ENCODE measurements at regions not wholly inside any gene's neighbourhood (a gene's known extent, or its start where the extent isn't known, plus 50 kb on each side); places are given as distances from the start of the nearest gene placed in this dataset.

GRCh38 chr3:80043226-80043625, 275.4 kb upstream of the ROBO1 start:
- no peaks in the 10 kb centered on the region for H3K27me3 ChIP-seq (replicated peaks; ENCODE audit: insufficient read depth)
- no peaks in the 10 kb centered on the region for H3K36me3 ChIP-seq
- intact Hi-C loops (cut with DNase I), result no loop called here
- H3K4me1 ChIP-seq (replicated peaks), result no peaks in the 10 kb centered on the region
- no peak overlapping the region for H3K4me3 ChIP-seq
- DNase-seq (ENCODE audit: low spot score), result no peak
- no peak for TF ChIP-seq POLR2A (IDR thresholded peaks at IDR 0.05)
- 75% methylated on average over 4 of the region's 4 CpGs for WGBS
- no peak overlapping the region for H3K27ac ChIP-seq
- no peaks in the 10 kb centered on the region for H3K9me3 ChIP-seq

- Histone ChIP-seq H3K9me3 (no peaks in the 10 kb centered on the region), H3K4me3 (no peak overlapping the region), H3K4me1 (replicated peaks) (no peaks in the 10 kb centered on the region), H3K36me3 (no peaks in the 10 kb centered on the region), H3K27ac (no peak overlapping the region), H3K27me3 (replicated peaks; ENCODE audit: insufficient read depth) (no peaks in the 10 kb centered on the region)
- no peak for DNase-seq (ENCODE audit: low spot score)
- 28% methylated on average over 2 of the region's 2 CpGs for WGBS
- intact Hi-C loops (cut with DNase I), result no loop called here
- TF ChIP-seq POLR2A (IDR thresholded peaks at IDR 0.05), result no peak
- TF ChIP-seq CTCF (IDR thresholded peaks at IDR 0.05), result no peak
- no peak for TF ChIP-seq POLR2AphosphoS5 (IDR thresholded peaks at IDR 0.05)
Measured at GRCh38 chr3:80040067-80040466, 272.3 kb upstream of the ROBO1 start.

DNA sequence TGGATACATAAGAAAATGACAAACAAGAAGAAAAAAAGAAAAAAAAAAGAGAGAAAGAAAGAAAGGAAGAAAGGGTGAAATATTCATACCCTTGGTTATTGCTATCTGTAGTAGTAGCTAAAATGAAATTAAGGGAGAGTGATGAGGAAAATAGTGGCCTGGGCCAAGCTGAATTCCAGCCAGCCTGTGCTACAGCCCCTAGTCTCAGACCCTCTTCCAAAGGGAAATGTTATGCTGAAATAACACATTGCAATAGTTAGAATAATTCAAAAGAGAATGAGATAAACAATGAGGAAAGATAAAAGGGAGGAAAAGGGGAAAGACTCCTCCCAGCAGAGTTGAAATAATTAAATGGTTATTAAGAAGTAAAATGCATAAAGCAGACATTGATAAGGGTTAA, 268.4 kb upstream of the ROBO1 start:
- Histone ChIP-seq H3K36me3 (no peaks in the 10 kb centered on the region), H3K27ac (no peak overlapping the region), H3K9me3 (no peaks in the 10 kb centered on the region), H3K4me1 (replicated peaks) (no peaks in the 10 kb centered on the region), H3K4me3 (no peak overlapping the region), H3K27me3 (replicated peaks; ENCODE audit: insufficient read depth) (no peaks in the 10 kb centered on the region)
- TF ChIP-seq POLR2AphosphoS5 (IDR thresholded peaks at IDR 0.05) (no peak), CTCF (IDR thresholded peaks at IDR 0.05) (no peak)
- intact Hi-C loops (cut with DNase I), result no loop called here
- no peak for DNase-seq (ENCODE audit: low spot score)

- intact Hi-C loops (cut with DNase I), result no loop called here
- TF ChIP-seq CTCF (IDR thresholded peaks at IDR 0.05), result no peak
- TF ChIP-seq POLR2A (IDR thresholded peaks at IDR 0.05), result no peak
- TF ChIP-seq POLR2AphosphoS5 (IDR thresholded peaks at IDR 0.05), result no peak
- H3K27ac ChIP-seq, result no peak overlapping the region
- H3K27me3 ChIP-seq (replicated peaks; ENCODE audit: insufficient read depth), result no peaks in the 10 kb centered on the region
- no peaks in the 10 kb centered on the region for H3K4me1 ChIP-seq (replicated peaks)
- no peaks in the 10 kb centered on the region for H3K36me3 ChIP-seq
- 92% methylated on average over 7 of the region's 7 CpGs for WGBS
- no peaks in the 10 kb centered on the region for H3K9me3 ChIP-seq
- H3K4me3 ChIP-seq, result no peak overlapping the region
- no peak for DNase-seq (ENCODE audit: low spot score)
Measured at GRCh38 chr3:80035021-80035420, 267.2 kb upstream of the ROBO1 start.

GRCh38 chr3:80023010-80023409, 255.2 kb upstream of the ROBO1 start:
- Histone ChIP-seq H3K4me1 (replicated peaks) (no peaks in the 10 kb centered on the region), H3K36me3 (no peaks in the 10 kb centered on the region), H3K4me3 (no peak overlapping the region), H3K27me3 (replicated peaks; ENCODE audit: insufficient read depth) (no peaks in the 10 kb centered on the region), H3K9me3 (no peaks in the 10 kb centered on the region), H3K27ac (no peak overlapping the region)
- no peak for DNase-seq (ENCODE audit: low spot score)
- TF ChIP-seq CTCF (IDR thresholded peaks at IDR 0.05), result no peak
- no peak for TF ChIP-seq POLR2A (IDR thresholded peaks at IDR 0.05)
- TF ChIP-seq POLR2AphosphoS5 (IDR thresholded peaks at IDR 0.05), result no peak
- intact Hi-C loops (cut with DNase I), result no loop called here
- WGBS, result 96% methylated on average over 2 of the region's 2 CpGs

GRCh38 chr3:80018375-80018774, 250.6 kb upstream of the ROBO1 start:
- DNase-seq (ENCODE audit: low spot score), result no peak
- H3K4me1 ChIP-seq (replicated peaks), result no peaks in the 10 kb centered on the region
- no peaks in the 10 kb centered on the region for H3K36me3 ChIP-seq
- H3K4me3 ChIP-seq, result no peak overlapping the region
- H3K9me3 ChIP-seq, result no peaks in the 10 kb centered on the region
- TF ChIP-seq CTCF (IDR thresholded peaks at IDR 0.05) (no peak), POLR2A (IDR thresholded peaks at IDR 0.05) (no peak), POLR2AphosphoS5 (IDR thresholded peaks at IDR 0.05) (no peak)
- no peak overlapping the region for H3K27ac ChIP-seq
- intact Hi-C loops (cut with DNase I), result no loop called here
- H3K27me3 ChIP-seq (replicated peaks; ENCODE audit: insufficient read depth), result no peaks in the 10 kb centered on the region

Data from prostate gland (tissue), 2 donors.